Sigmoid colon (tissue), 6 donors: ENCODE measurements at regions not wholly inside any gene's neighbourhood (a gene's known extent, or its start where the extent isn't known, plus 50 kb on each side); places are given as distances from the start of the nearest gene placed in this dataset.

Experiments
- DNase-seq: peaks from one replicate; pipeline ENCODE4 v3.0.0-alpha.2; 2019
- H3K27ac ChIP-seq, 4 donors: fragments of 200-600 bp; sonication (generic); one replicate each; pipeline ENCODE4 v1.5.1; 2016 to 2019; ENCODE audit warnings: mild to moderate bottlenecking in 1 of 4
- H3K27me3 ChIP-seq, 3 donors: fragments of 200-600 bp; sonication (generic); one replicate each; pipeline ENCODE4 v1.5.1; 2019; ENCODE audit warnings: mild to moderate bottlenecking in 1 of 3
- H3K36me3 ChIP-seq, 4 donors: fragments of 200-600 bp; sonication (generic); one replicate each; pipeline ENCODE4 v1.5.1; 2016 to 2019
- H3K4me1 ChIP-seq, 4 donors: fragments of 200-600 bp; sonication (generic); one replicate each; pipeline ENCODE4 v1.5.1; 2017 to 2019
- H3K4me3 ChIP-seq, 4 donors: fragments of 200-600 bp; sonication (generic); one replicate each; pipeline ENCODE4 v1.5.1; 2017 to 2019; ENCODE audit warnings: mild to moderate bottlenecking in 2 of 4, moderate library complexity in 1 of 4
- H3K9me3 ChIP-seq, 4 donors: fragments of 200-600 bp in 3 of 4; sonication (generic) in 3 of 4; one replicate each; pipeline versions ENCODE4 v1.5.1 to v1.6.1; 2013 to 2019
- EP300 ChIP-seq, 4 donors: sonication (generic); formaldehyde crosslinking; IDR thresholded peaks; one replicate each; pipeline ENCODE4 v1.6.1; 2017; ENCODE audit warnings: antibody characterized with exemption in 4 of 4
- POLR2A ChIP-seq, 2 donors: fragments of 450-650 bp; IDR thresholded peaks; one replicate each; pipeline ENCODE4 v1.6.1; 2016; ENCODE audit warnings: antibody characterized with exemption in 2 of 2, mild to moderate bottlenecking in 2 of 2, moderate library complexity in 2 of 2
- POLR2AphosphoS5 ChIP-seq, 4 donors: sonication (generic); formaldehyde crosslinking; IDR thresholded peaks; one replicate each; pipeline ENCODE4 v1.6.1; 2017; ENCODE audit warnings: antibody characterized with exemption in 4 of 4
- WGBS, 2 donors: extraction: QIAGEN DNeasy Blood & Tissue Kit; methylation state at CpG; one replicate each; pipeline ENCODE4 v1.1.7; 2013; 5-methylcytosine and 5-hydroxymethylcytosine counted together
- intact Hi-C: fragments of 100-400 bp; cut with DNase I; formaldehyde crosslinking; loops from one replicate; pipeline ENCODE4 v1.15.1; 2023
- TF ChIP-seq, protein P1 (sequence below), 4 experiments: fragments of 450-650 bp in 3 of 4; fragments of 200-600 bp in 1 of 4; IDR thresholded peaks; one replicate each; pipeline ENCODE4 v1.5.1; 2016 to 2019; ENCODE audit warnings: antibody characterized with exemption in 4 of 4, mild to moderate bottlenecking in 3 of 4, moderate library complexity in 2 of 4
- donor health status: healthy with polysubstance abuse.
- donor health status: healthy.

DNA sequence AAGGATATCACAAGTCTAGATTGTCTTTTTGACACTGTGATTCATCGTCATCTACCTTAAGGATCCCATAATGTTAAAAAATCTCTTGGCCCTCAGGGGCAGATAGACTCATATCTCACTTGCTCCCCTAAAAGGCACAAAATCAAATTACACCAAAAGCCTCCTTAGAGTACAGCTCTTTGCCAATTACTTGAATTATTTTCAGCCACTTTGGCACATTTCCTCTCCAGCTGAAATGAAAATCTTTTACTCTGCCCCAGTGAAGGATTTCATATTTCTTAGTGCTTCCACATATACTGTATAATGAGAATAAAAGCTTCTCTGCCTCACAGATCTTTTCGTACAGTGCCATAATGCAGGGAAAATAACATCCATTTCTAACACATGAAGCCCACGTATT is 190.7 kb upstream of the GBE1 start:
- Histone ChIP-seq H3K9me3 (no peaks in the 10 kb centered on the region), H3K27ac (no peak overlapping the region), H3K27me3 (no peaks in the 10 kb centered on the region), H3K36me3 (no peaks in the 10 kb centered on the region), H3K4me3 (no peak overlapping the region), H3K4me1 (no peaks in the 10 kb centered on the region)
- 82 to 90% methylated on average over 3 of the region's 3 CpGs for WGBS, 2 donors
- intact Hi-C loops, result no loop called here
- TF ChIP-seq, protein P1, sequence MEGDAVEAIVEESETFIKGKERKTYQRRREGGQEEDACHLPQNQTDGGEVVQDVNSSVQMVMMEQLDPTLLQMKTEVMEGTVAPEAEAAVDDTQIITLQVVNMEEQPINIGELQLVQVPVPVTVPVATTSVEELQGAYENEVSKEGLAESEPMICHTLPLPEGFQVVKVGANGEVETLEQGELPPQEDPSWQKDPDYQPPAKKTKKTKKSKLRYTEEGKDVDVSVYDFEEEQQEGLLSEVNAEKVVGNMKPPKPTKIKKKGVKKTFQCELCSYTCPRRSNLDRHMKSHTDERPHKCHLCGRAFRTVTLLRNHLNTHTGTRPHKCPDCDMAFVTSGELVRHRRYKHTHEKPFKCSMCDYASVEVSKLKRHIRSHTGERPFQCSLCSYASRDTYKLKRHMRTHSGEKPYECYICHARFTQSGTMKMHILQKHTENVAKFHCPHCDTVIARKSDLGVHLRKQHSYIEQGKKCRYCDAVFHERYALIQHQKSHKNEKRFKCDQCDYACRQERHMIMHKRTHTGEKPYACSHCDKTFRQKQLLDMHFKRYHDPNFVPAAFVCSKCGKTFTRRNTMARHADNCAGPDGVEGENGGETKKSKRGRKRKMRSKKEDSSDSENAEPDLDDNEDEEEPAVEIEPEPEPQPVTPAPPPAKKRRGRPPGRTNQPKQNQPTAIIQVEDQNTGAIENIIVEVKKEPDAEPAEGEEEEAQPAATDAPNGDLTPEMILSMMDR (IDR thresholded peaks at IDR 0.05), result no peak
- TF ChIP-seq POLR2A (IDR thresholded peaks at IDR 0.05), result no peak
- TF ChIP-seq POLR2AphosphoS5 (IDR thresholded peaks at IDR 0.05), result no peak
- TF ChIP-seq EP300 (IDR thresholded peaks at IDR 0.05), result no peak
- DNase-seq, result no peak

DNA sequence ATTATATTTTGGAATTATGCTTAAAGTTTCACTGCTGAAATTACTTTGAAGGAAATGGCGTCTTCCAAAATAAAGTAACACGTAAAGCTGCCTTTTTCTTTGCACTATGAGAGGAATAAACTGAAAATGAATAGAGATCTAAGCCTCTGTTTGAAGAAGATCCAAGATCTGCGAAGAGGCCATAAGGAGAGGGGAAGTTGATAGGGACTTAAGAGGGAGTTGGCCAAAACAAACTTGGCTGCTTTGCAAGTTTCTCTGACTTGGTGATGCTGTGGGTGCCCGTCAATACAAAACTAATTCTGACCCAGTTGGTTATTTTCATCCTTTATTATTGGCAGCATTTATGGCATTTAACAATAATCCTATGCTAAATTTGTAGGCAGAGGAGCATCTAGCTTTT is 190.2 kb upstream of the GBE1 start:
- intact Hi-C loops, result no loop called here
- DNase-seq, result no peak
- H3K4me3 ChIP-seq, result no peak overlapping the region
- no peaks in the 10 kb centered on the region for H3K27me3 ChIP-seq
- no peaks in the 10 kb centered on the region for H3K4me1 ChIP-seq
- H3K9me3 ChIP-seq, result no peaks in the 10 kb centered on the region
- TF ChIP-seq POLR2AphosphoS5 (IDR thresholded peaks at IDR 0.05) (no peak), EP300 (IDR thresholded peaks at IDR 0.05) (no peak), POLR2A (IDR thresholded peaks at IDR 0.05) (no peak)
- TF ChIP-seq, protein P1 (IDR thresholded peaks at IDR 0.05), result no peak
- 74 to 77% methylated on average over 4 of the region's 4 CpGs for WGBS, 2 donors
- H3K27ac ChIP-seq, result no peak overlapping the region
- no peaks in the 10 kb centered on the region for H3K36me3 ChIP-seq

- no peak for DNase-seq
- intact Hi-C loops, result no loop called here
- Histone ChIP-seq H3K27me3 (no peaks in the 10 kb centered on the region), H3K36me3 (no peaks in the 10 kb centered on the region), H3K27ac (no peak overlapping the region), H3K9me3 (no peaks in the 10 kb centered on the region), H3K4me3 (no peak overlapping the region), H3K4me1 (no peaks in the 10 kb centered on the region)
- WGBS, 2 donors, result 82 to 86% methylated on average over 6 of the region's 6 CpGs
- no peak for TF ChIP-seq EP300 (IDR thresholded peaks at IDR 0.05)
- TF ChIP-seq, protein P1 (IDR thresholded peaks at IDR 0.05), result no peak
Measured at GRCh38 chr3:81951106-81951505, 189.7 kb upstream of the GBE1 start.

- Histone ChIP-seq H3K4me3 (no peak overlapping the region), H3K9me3 (peaks cover 0 to 10% (median 0%) of the 10 kb centered on the region in 4 donors), H3K27ac (no peak overlapping the region), H3K27me3 (no peaks in the 10 kb centered on the region), H3K36me3 (no peaks in the 10 kb centered on the region), H3K4me1 (no peaks in the 10 kb centered on the region)
- DNase-seq, result no peak
- intact Hi-C loops, result no loop called here
- 91 to 98% methylated on average over 1 of the region's 1 CpG for WGBS, 2 donors
- TF ChIP-seq, protein P1 (IDR thresholded peaks at IDR 0.05), result no peak
- TF ChIP-seq POLR2A (IDR thresholded peaks at IDR 0.05), result no peak
- no peak for TF ChIP-seq POLR2AphosphoS5 (IDR thresholded peaks at IDR 0.05)
- no peak for TF ChIP-seq EP300 (IDR thresholded peaks at IDR 0.05)
Measured at GRCh38 chr3:81947359-81947758, 185.9 kb upstream of the GBE1 start.

GRCh38 chr3:81938681-81939080 is 177.2 kb upstream of the GBE1 start:
- Histone ChIP-seq H3K4me1 (no peaks in the 10 kb centered on the region), H3K27ac (no peak overlapping the region), H3K36me3 (no peaks in the 10 kb centered on the region), H3K9me3 (peaks cover 0 to 6% (median 3%) of the 10 kb centered on the region in 4 donors), H3K4me3 (no peak overlapping the region), H3K27me3 (no peaks in the 10 kb centered on the region)
- DNase-seq, result no peak
- intact Hi-C loops, result no loop called here
- no peak for TF ChIP-seq POLR2A (IDR thresholded peaks at IDR 0.05)
